A673 (cell line): ENCODE measurements at regions not wholly inside any gene's neighbourhood (a gene's known extent, or its start where the extent isn't known, plus 50 kb on each side); places are given as distances from the start of the nearest gene placed in this dataset.

Experiments
- BruUV-seq: library from RNA; stranded (reverse); fragments of 400-500 nt; replicated peaks from 2 replicates; lab custom pipeline; 2021; lab: Mats Ljungman, UMichigan
- CTCF ChIA-PET: fragments of 300-600 bp; sonication (Branson Sonifier 250); formaldehyde crosslinking; loops from one replicate; lab custom pipeline; 2022; ENCODE audit warnings: antibody characterized with exemption; lab: Charles Lee
- POLR2A ChIA-PET: fragments of 300-600 bp; sonication (Branson Sonifier 250); formaldehyde crosslinking; loops from one replicate; lab custom pipeline; 2022; ENCODE audit warnings: antibody characterized with exemption; ENCODE audit not compliant: low non-redundant PET; lab: Charles Lee
- DNase-seq: peaks from one replicate; pipeline ENCODE4 v3.0.0-alpha.2; 2015; ENCODE audit warnings: low spot score
- H3K27ac ChIP-seq: fragments of 200-600 bp; sonication (generic); 2 replicates; pipeline ENCODE4 v1.5.1; 2016; ENCODE audit warnings: mixed run types, low read depth, mild to moderate bottlenecking, mixed read lengths, antibody characterized with exemption, low read length; ENCODE audit not compliant: poor library complexity, severe bottlenecking
- H3K27me3 ChIP-seq: fragments of 200-600 bp; sonication (generic); replicated peaks from 2 replicates; pipeline ENCODE4 v1.6.1; 2017; ENCODE audit warnings: mixed run types, low read depth, mild to moderate bottlenecking, mixed read lengths, antibody characterized with exemption, low read length; ENCODE audit not compliant: insufficient read depth, poor library complexity
- H3K36me3 ChIP-seq: fragments of 200-600 bp; sonication (generic); 2 replicates; pipeline ENCODE4 v1.6.1; 2016; ENCODE audit warnings: mixed run types, mild to moderate bottlenecking, mixed read lengths, antibody characterized with exemption, low read length; ENCODE audit not compliant: insufficient read depth, poor library complexity, severe bottlenecking
- H3K4me1 ChIP-seq: fragments of 200-600 bp; sonication (generic); 2 replicates; pipeline ENCODE4 v1.6.1; 2017; ENCODE audit warnings: mixed run types, mild to moderate bottlenecking, mixed read lengths, antibody characterized with exemption, low read length; ENCODE audit not compliant: insufficient read depth, poor library complexity, severe bottlenecking
- H3K4me3 ChIP-seq: fragments of 200-600 bp; sonication (generic); 2 replicates; pipeline ENCODE4 v1.5.1; 2016; ENCODE audit warnings: low read depth, mixed run types, mild to moderate bottlenecking, mixed read lengths, low read length; ENCODE audit not compliant: poor library complexity, severe bottlenecking
- H3K9me3 ChIP-seq: fragments of 200-600 bp; sonication (generic); 2 replicates; pipeline ENCODE4 v1.6.1; 2016; ENCODE audit warnings: mixed run types, low read depth, mild to moderate bottlenecking, mixed read lengths, antibody characterized with exemption, low read length; ENCODE audit not compliant: poor library complexity, severe bottlenecking
- CTCF ChIP-seq: fragments of 300-800, 200-600 bp; sonication (generic); conservative IDR thresholded peaks from 2 replicates; pipeline ENCODE4 v1.5.1; 2017; ENCODE audit warnings: low read depth, mild to moderate bottlenecking, antibody characterized with exemption, low read length, moderate library complexity, mixed read lengths
- EZH2 ChIP-seq: fragments of 200-600 bp; sonication (generic); IDR thresholded peaks from 2 replicates; pipeline ENCODE4 v1.6.1; 2017; ENCODE audit warnings: borderline replicate concordance, low read depth, mild to moderate bottlenecking, mixed read lengths, antibody characterized with exemption, low read length; ENCODE audit not compliant: poor library complexity, severe bottlenecking
- intact Hi-C: fragments of 100-400 bp; cut with micrococcal nuclease; formaldehyde crosslinking; loops from one replicate; pipeline ENCODE4 v1.10.0; 2022; ENCODE audit not compliant: unreplicated experiment

- Histone ChIP-seq H3K4me1 (no peaks in the 10 kb centered on the region), H3K9me3 (no peaks in the 10 kb centered on the region), H3K36me3 (no peaks in the 10 kb centered on the region), H3K27me3 (no peaks in the 10 kb centered on the region), H3K27ac (no peak overlapping the region), H3K4me3 (no peak overlapping the region)
- TF ChIP-seq CTCF, result no peak
- no peak for TF ChIP-seq EZH2
- BruUV-seq, result no TSS peak
- CTCF ChIA-PET, result no interaction called here
- intact Hi-C loops, result no loop called here
- POLR2A ChIA-PET, result no interaction called here
- no peak for DNase-seq
Observed at GRCh38 chr9:84435902-84436301, 95.3 kb upstream of the SLC28A3 start.

- no peak for DNase-seq
- TF ChIP-seq CTCF (no peak), EZH2 (no peak)
- Histone ChIP-seq H3K4me3 (no peak overlapping the region), H3K4me1 (no peaks in the 10 kb centered on the region), H3K36me3 (no peaks in the 10 kb centered on the region), H3K27ac (no peak overlapping the region), H3K27me3 (no peaks in the 10 kb centered on the region), H3K9me3 (no peaks in the 10 kb centered on the region)
- POLR2A ChIA-PET, result no interaction called here
- no TSS peak for BruUV-seq
- CTCF ChIA-PET, result no interaction called here
- intact Hi-C loops, result no loop called here
Observed at GRCh38 chr9:84436386-84437109, 96.0 kb upstream of the SLC28A3 start.

GRCh38 chr9:84438391-84438790, 97.8 kb upstream of the SLC28A3 start:
- ChIA-PET POLR2A (no interaction called here), CTCF (no interaction called here)
- no peak overlapping the region for H3K4me3 ChIP-seq
- H3K36me3 ChIP-seq, result no peaks in the 10 kb centered on the region
- intact Hi-C loops, result no loop called here
- no TSS peak for BruUV-seq
- DNase-seq, result no peak
- no peaks in the 10 kb centered on the region for H3K27me3 ChIP-seq
- H3K4me1 ChIP-seq, result no peaks in the 10 kb centered on the region
- no peaks in the 10 kb centered on the region for H3K9me3 ChIP-seq
- no peak overlapping the region for H3K27ac ChIP-seq
- TF ChIP-seq EZH2 (no peak), CTCF (no peak)
